GM18519 (cell line): ENCODE measurements at regions not wholly inside any gene's neighbourhood (a gene's known extent, or its start where the extent isn't known, plus 50 kb on each side); places are given as distances from the start of the nearest gene placed in this dataset.
"Not testable (repeated sequence)": the region's sequence is repeated elsewhere in the genome, so short reads cannot be mapped to it uniquely, and the experiment has no call there.

Source experiments
- ATAC-seq: cut with Tn5 transposase; IDR thresholded peaks from one replicate; pipeline ENCODE4 v1.9.1; 2021; ENCODE audit warnings: mild to moderate bottlenecking, moderate library complexity; ENCODE audit not compliant: unreplicated experiment, low FRiP score

GRCh38 chr10:29363930-29364329, 75.1 kb downstream of the LYZL1 start:
- ATAC-seq, result not testable (repeated sequence)

GRCh38 chr10:29366206-29366605, 77.3 kb downstream of the LYZL1 start:
- ATAC-seq, result not testable (repeated sequence)

GRCh38 chr10:29369419-29369818, 80.5 kb downstream of the LYZL1 start:
- no peak for ATAC-seq

GRCh38 chr10:29370097-29371092, 81.5 kb downstream of the LYZL1 start:
- no peak for ATAC-seq

- no peak for ATAC-seq
These were observed 84.0 kb downstream of the LYZL1 start for GRCh38 chr10:29372920-29373319.

- no peak for ATAC-seq
These were observed 85.3 kb downstream of the LYZL1 start for GRCh38 chr10:29374162-29374561.

GRCh38 chr10:29375888-29376287, 87.0 kb downstream of the LYZL1 start:
- no peak for ATAC-seq

- ATAC-seq, result no peak
These were observed 88.6 kb downstream of the LYZL1 start for GRCh38 chr10:29377333-29377961.

GRCh38 chr10:29378106-29378505, 89.2 kb downstream of the LYZL1 start:
- ATAC-seq, result no peak

GRCh38 chr10:29379208-29379607, 90.3 kb downstream of the LYZL1 start:
- no peak for ATAC-seq

GRCh38 chr10:29379777-29380598, 91.1 kb downstream of the LYZL1 start:
- ATAC-seq, result not testable (repeated sequence)

- not testable (repeated sequence) for ATAC-seq
These were observed 92.0 kb downstream of the LYZL1 start for GRCh38 chr10:29380599-29381511.

- ATAC-seq, result peak; percentile 56
These were observed 97.6 kb downstream of the LYZL1 start for GRCh38 chr10:29386342-29386999.

GRCh38 chr10:29387269-29387668, 98.4 kb downstream of the LYZL1 start:
- ATAC-seq, result no peak

- ATAC-seq, result not testable (repeated sequence)
These were observed 99.2 kb downstream of the LYZL1 start for GRCh38 chr10:29388112-29388511.

- no peak for ATAC-seq
These were observed 100.6 kb downstream of the LYZL1 start for GRCh38 chr10:29389493-29389892.

- ATAC-seq, result no peak
These were observed 101.1 kb downstream of the LYZL1 start for GRCh38 chr10:29389935-29390334.

- ATAC-seq, result no peak
These were observed 103.6 kb downstream of the LYZL1 start for GRCh38 chr10:29392376-29393021.
